GM18861 (cell line): ENCODE measurements at regions not wholly inside any gene's neighbourhood (a gene's known extent, or its start where the extent isn't known, plus 50 kb on each side); places are given as distances from the start of the nearest gene placed in this dataset.
A peak's percentile ranks its signal among the peaks of the same experiment; 100 is the strongest.
"Not testable (repeated sequence)": the region's sequence is repeated elsewhere in the genome, so short reads cannot be mapped to it uniquely, and the experiment has no call there.

Experiments used
- ATAC-seq: cut with Tn5 transposase; IDR thresholded peaks from one replicate; pipeline ENCODE4 v1.9.1; 2021; ENCODE audit not compliant: unreplicated experiment

- no peak for ATAC-seq
Measured at GRCh38 chr12:18008642-18009041, 81.4 kb downstream of the RERGL start.

GRCh38 chr12:17999174-17999801 is 90.7 kb downstream of the RERGL start:
- ATAC-seq: no peak

GRCh38 chr12:17992002-17992656 is 97.9 kb downstream of the RERGL start:
- peak; percentile 96 for ATAC-seq

GRCh38 chr12:17982556-17982955 is 107.4 kb downstream of the RERGL start:
- no peak for ATAC-seq

- ATAC-seq: no peak
Measured at GRCh38 chr12:17976202-17976601, 113.8 kb downstream of the RERGL start.

GRCh38 chr12:17975763-17976162 is 114.2 kb downstream of the RERGL start:
- no peak for ATAC-seq

GRCh38 chr12:17975239-17975638 is 114.8 kb downstream of the RERGL start:
- ATAC-seq: no peak

GRCh38 chr12:17971850-17972249 is 118.1 kb downstream of the RERGL start:
- no peak for ATAC-seq

- no peak for ATAC-seq
Measured at GRCh38 chr12:17954788-17955187, 135.2 kb downstream of the RERGL start.

GRCh38 chr12:17950898-17951297 is 139.1 kb downstream of the RERGL start:
- ATAC-seq: no peak

GRCh38 chr12:17949558-17950141 is 140.3 kb downstream of the RERGL start:
- no peak for ATAC-seq

- no peak for ATAC-seq
Measured at GRCh38 chr12:17928708-17929366, 161.2 kb downstream of the RERGL start.

GRCh38 chr12:17918013-17918412 is 172.0 kb downstream of the RERGL start:
- no peak for ATAC-seq

- no peak for ATAC-seq
Measured at GRCh38 chr12:17884581-17884980, 205.4 kb downstream of the RERGL start.

GRCh38 chr12:17878714-17879113 is 211.3 kb downstream of the RERGL start:
- no peak for ATAC-seq

- no peak for ATAC-seq
Measured at GRCh38 chr12:17875230-17875629, 214.8 kb downstream of the RERGL start.

GRCh38 chr12:17866802-17867201 is 223.2 kb downstream of the RERGL start:
- ATAC-seq: no peak

GRCh38 chr12:17855548-17855947 is 234.4 kb downstream of the RERGL start:
- ATAC-seq: not testable (repeated sequence)

GRCh38 chr12:17853054-17853453 is 236.9 kb downstream of the RERGL start:
- ATAC-seq: no peak

GRCh38 chr12:17841496-17841895 is 248.5 kb downstream of the RERGL start:
- no peak for ATAC-seq

- no peak for ATAC-seq
Measured at GRCh38 chr12:17829813-17830212, 260.2 kb downstream of the RERGL start.

GRCh38 chr12:17818931-17819330 is 271.1 kb downstream of the RERGL start:
- ATAC-seq: no peak
